ENCODE measurements at regions not wholly inside any gene's neighbourhood (a gene's known extent, or its start where the extent isn't known, plus 50 kb on each side); places are given as distances from the start of the nearest gene placed in this dataset.

GRCh38 chr7:88638583-88638982, 120.9 kb upstream of the ZNF804B start (continued):
- TF ChIP-seq ZNF7 (CRISPR knock-in tag; IDR thresholded peaks at IDR 0.05), result no peak
- TF ChIP-seq SNRNP70 (IDR thresholded peaks at IDR 0.05; ENCODE audit: low read depth, low read length), result no peak
- TF ChIP-seq DBP (CRISPR knock-in tag; IDR thresholded peaks at IDR 0.05; ENCODE audit: not compliant biosample characterization), result no peak
- no peak for TF ChIP-seq FIP1L1 (IDR thresholded peaks at IDR 0.05; ENCODE audit: borderline replicate concordance, insufficient read depth, low read depth, low read length)
- no peak for TF ChIP-seq CC2D1A (CRISPR knock-in tag; IDR thresholded peaks at IDR 0.05)
- no peak for TF ChIP-seq SPEN (CRISPR knock-in tag; IDR thresholded peaks at IDR 0.05; ENCODE audit: low read depth)
- no peak for TF ChIP-seq CENPX (CRISPR knock-in tag; IDR thresholded peaks at IDR 0.05)
- TF ChIP-seq ZNF331 (CRISPR knock-in tag; IDR thresholded peaks at IDR 0.05), result no peak
- TF ChIP-seq ZBTB4 (CRISPR knock-in tag; IDR thresholded peaks at IDR 0.05; ENCODE audit: borderline replicate concordance), result no peak
- TF ChIP-seq HNRNPUL1 (IDR thresholded peaks at IDR 0.05; ENCODE audit: low read depth, low read length), result no peak

- no peak overlapping the region for H3K4me2 ChIP-seq (ENCODE audit: low read depth, low read length)
- no peaks in the 10 kb centered on the region for H3K9me3 ChIP-seq (ENCODE audit: low read length)
- BruUV-seq (replicated peaks), result no TSS peak
- no peak overlapping the region for H3K27ac ChIP-seq (ENCODE audit: extremely low read length, insufficient read depth, low read length)
- no peaks in the 10 kb centered on the region for H3K4me1 ChIP-seq (ENCODE audit: insufficient read depth, low read length)
- H4K20me1 ChIP-seq (ENCODE audit: insufficient read depth, low read length), result no peaks in the 10 kb centered on the region
- intact Hi-C loops (cut with micrococcal nuclease; ENCODE audit: unreplicated experiment), result no loop called here
- FAIRE-seq (no peak), ATAC-seq (no peak), DNase-seq (ENCODE audit: low spot score) (no peak)
- H3K79me2 ChIP-seq (ENCODE audit: insufficient read depth, low read length), result no peaks in the 10 kb centered on the region
- in situ Hi-C loops (cut with HindIII; ENCODE audit: extremely low pct_ligation_motif_present, low pct_unique_long_range_greater_than_20kb), result no loop called here
- CTCF ChIA-PET (ENCODE audit: low intra/inter-chr PET ratio, low total read pairs), result no interaction called here
- no peak overlapping the region for H3K9ac ChIP-seq (ENCODE audit: insufficient read depth, low read depth, low read length)
- no peak overlapping the region for H3K4me3 ChIP-seq (replicated peaks in 1 of 3; ENCODE audit: insufficient read depth in 1 of 3, low read depth in 2 of 3, low read length in 3 of 3)
- no peak overlapping the region for H2AFZ ChIP-seq (ENCODE audit: low read length)
- H3K36me3 ChIP-seq (replicated peaks in 1 of 2; ENCODE audit: control insufficient read depth in 1 of 2, insufficient read depth in 2 of 2, low read length in 2 of 2), result no peaks in the 10 kb centered on the region
- POLR2A ChIA-PET, result no interaction called here
- no peaks in the 10 kb centered on the region; a peak in 1 of 5 replicates for H3K27me3 ChIP-seq (ENCODE audit: control insufficient read depth in 1 of 2, insufficient read depth in 2 of 2, low read length in 2 of 2)
- TF ChIP-seq BATF2 (CRISPR knock-in tag; IDR thresholded peaks at IDR 0.05), result no peak
- TF ChIP-seq HOXA9 (CRISPR knock-in tag; IDR thresholded peaks at IDR 0.05; ENCODE audit: borderline replicate concordance), result no peak
- no peak for TF ChIP-seq STAT5B (CRISPR knock-in tag; IDR thresholded peaks at IDR 0.05)
- TF ChIP-seq PLSCR1 (CRISPR knock-in tag; IDR thresholded peaks at IDR 0.05; ENCODE audit: borderline replicate concordance), result no peak
- TF ChIP-seq EZH2 (conservative IDR thresholded peaks at IDR 0.05; ENCODE audit: low read depth, low read length), result no peak
- no peak for TF ChIP-seq JUNB (CRISPR knock-in tag; IDR thresholded peaks at IDR 0.05; ENCODE audit: borderline replicate concordance)
- no peak for TF ChIP-seq DMTF1 (CRISPR knock-in tag; IDR thresholded peaks at IDR 0.05)
Observed at GRCh38 chr7:88637795-88638194, 121.7 kb upstream of the ZNF804B start.
